ENCODE measurements at regions not wholly inside any gene's neighbourhood (a gene's known extent, or its start where the extent isn't known, plus 50 kb on each side); places are given as distances from the start of the nearest gene placed in this dataset.

- Histone ChIP-seq H3K4me1 (ENCODE audit: control insufficient read depth, insufficient read depth, low read length) (no peaks in the 10 kb centered on the region), H3K9me3 (ENCODE audit: control insufficient read depth in 2 of 2, low read length in 2 of 2) (no peaks in the 10 kb centered on the region), H3K4me3 (ENCODE audit: low read length in 2 of 2) (no peak overlapping the region), H3K27ac (ENCODE audit: low read length) (no peak overlapping the region), H3K27me3 (ENCODE audit: control insufficient read depth in 1 of 2, insufficient read depth in 2 of 2, low read length in 2 of 2) (peaks cover 11 to 16% of the 10 kb centered on the region in 2 donors), H3K9ac (ENCODE audit: low read length in 2 of 2) (no peak overlapping the region), H3K36me3 (ENCODE audit: control insufficient read depth in 2 of 2, insufficient read depth in 2 of 2, low read length in 2 of 2) (no peaks in the 10 kb centered on the region)
Observed at GRCh38 chr18:78812067-78812466, 167.6 kb upstream of the SALL3 start.

GRCh38 chr18:78813156-78813555, 166.5 kb upstream of the SALL3 start:
- no peaks in the 10 kb centered on the region for H3K36me3 ChIP-seq (ENCODE audit: control insufficient read depth in 2 of 2, insufficient read depth in 2 of 2, low read length in 2 of 2)
- no peak overlapping the region for H3K9ac ChIP-seq (ENCODE audit: low read length in 2 of 2)
- no peak overlapping the region for H3K4me3 ChIP-seq (ENCODE audit: low read length in 2 of 2)
- H3K27me3 ChIP-seq (ENCODE audit: control insufficient read depth in 1 of 2, insufficient read depth in 2 of 2, low read length in 2 of 2) = peaks cover 11 to 16% of the 10 kb centered on the region in 2 donors
- H3K9me3 ChIP-seq (ENCODE audit: control insufficient read depth in 2 of 2, low read length in 2 of 2) = no peaks in the 10 kb centered on the region
- no peak overlapping the region for H3K27ac ChIP-seq (ENCODE audit: low read length)
- no peaks in the 10 kb centered on the region for H3K4me1 ChIP-seq (ENCODE audit: control insufficient read depth, insufficient read depth, low read length)

- Histone ChIP-seq H3K4me3 (ENCODE audit: low read length in 2 of 2) (no peak overlapping the region), H3K36me3 (ENCODE audit: control insufficient read depth in 2 of 2, insufficient read depth in 2 of 2, low read length in 2 of 2) (no peaks in the 10 kb centered on the region), H3K9ac (ENCODE audit: low read length in 2 of 2) (no peak overlapping the region), H3K27ac (ENCODE audit: low read length) (no peak overlapping the region), H3K4me1 (ENCODE audit: control insufficient read depth, insufficient read depth, low read length) (no peaks in the 10 kb centered on the region), H3K9me3 (ENCODE audit: control insufficient read depth in 2 of 2, low read length in 2 of 2) (no peaks in the 10 kb centered on the region), H3K27me3 (ENCODE audit: control insufficient read depth in 1 of 2, insufficient read depth in 2 of 2, low read length in 2 of 2) (peaks cover 11 to 21% of the 10 kb centered on the region in 2 donors)
Observed at GRCh38 chr18:78813936-78814710, 165.5 kb upstream of the SALL3 start.

- H3K27me3 ChIP-seq (ENCODE audit: control insufficient read depth in 1 of 2, insufficient read depth in 2 of 2, low read length in 2 of 2) = peaks cover 11 to 21% of the 10 kb centered on the region in 2 donors
- H3K27ac ChIP-seq (ENCODE audit: low read length) = no peak overlapping the region
- H3K36me3 ChIP-seq (ENCODE audit: control insufficient read depth in 2 of 2, insufficient read depth in 2 of 2, low read length in 2 of 2) = no peaks in the 10 kb centered on the region
- no peaks in the 10 kb centered on the region for H3K4me1 ChIP-seq (ENCODE audit: control insufficient read depth, insufficient read depth, low read length)
- no peak overlapping the region for H3K9ac ChIP-seq (ENCODE audit: low read length in 2 of 2)
- H3K9me3 ChIP-seq (ENCODE audit: control insufficient read depth in 2 of 2, low read length in 2 of 2) = no peaks in the 10 kb centered on the region
- no peak overlapping the region for H3K4me3 ChIP-seq (ENCODE audit: low read length in 2 of 2)
Observed at GRCh38 chr18:78814766-78815165, 164.9 kb upstream of the SALL3 start.

- Histone ChIP-seq H3K4me1 (ENCODE audit: control insufficient read depth, insufficient read depth, low read length) (no peaks in the 10 kb centered on the region), H3K36me3 (ENCODE audit: control insufficient read depth in 2 of 2, insufficient read depth in 2 of 2, low read length in 2 of 2) (no peaks in the 10 kb centered on the region), H3K9me3 (ENCODE audit: control insufficient read depth in 2 of 2, low read length in 2 of 2) (no peaks in the 10 kb centered on the region), H3K27me3 (ENCODE audit: control insufficient read depth in 1 of 2, insufficient read depth in 2 of 2, low read length in 2 of 2) (peaks cover 11 to 21% of the 10 kb centered on the region in 2 donors), H3K27ac (ENCODE audit: low read length) (no peak overlapping the region), H3K9ac (ENCODE audit: low read length in 2 of 2) (no peak overlapping the region), H3K4me3 (ENCODE audit: low read length in 2 of 2) (no peak overlapping the region)
Observed at GRCh38 chr18:78816114-78816513, 163.5 kb upstream of the SALL3 start.

- Histone ChIP-seq H3K27ac (ENCODE audit: low read length) (no peak overlapping the region), H3K4me1 (ENCODE audit: control insufficient read depth, insufficient read depth, low read length) (no peaks in the 10 kb centered on the region), H3K4me3 (ENCODE audit: low read length in 2 of 2) (no peak overlapping the region), H3K36me3 (ENCODE audit: control insufficient read depth in 2 of 2, insufficient read depth in 2 of 2, low read length in 2 of 2) (no peaks in the 10 kb centered on the region), H3K9ac (ENCODE audit: low read length in 2 of 2) (no peak overlapping the region), H3K27me3 (ENCODE audit: control insufficient read depth in 1 of 2, insufficient read depth in 2 of 2, low read length in 2 of 2) (peaks cover 8 to 17% of the 10 kb centered on the region in 2 donors), H3K9me3 (ENCODE audit: control insufficient read depth in 2 of 2, low read length in 2 of 2) (no peaks in the 10 kb centered on the region)
Observed at GRCh38 chr18:78816916-78817315, 162.7 kb upstream of the SALL3 start.

- H3K4me3 ChIP-seq (ENCODE audit: low read length in 2 of 2) = no peak overlapping the region
- H3K27ac ChIP-seq (ENCODE audit: low read length) = no peak overlapping the region
- peaks cover 7 to 13% of the 10 kb centered on the region in 2 donors for H3K27me3 ChIP-seq (ENCODE audit: control insufficient read depth in 1 of 2, insufficient read depth in 2 of 2, low read length in 2 of 2)
Observed at GRCh38 chr18:78818495-78818894, 161.1 kb upstream of the SALL3 start.

GRCh38 chr18:78818961-78819360, 160.7 kb upstream of the SALL3 start:
- H3K9me3 ChIP-seq (ENCODE audit: control insufficient read depth in 2 of 2, low read length in 2 of 2) = no peaks in the 10 kb centered on the region
- no peaks in the 10 kb centered on the region for H3K4me1 ChIP-seq (ENCODE audit: control insufficient read depth, insufficient read depth, low read length)
- no peak overlapping the region for H3K4me3 ChIP-seq (ENCODE audit: low read length in 2 of 2)
- no peak overlapping the region for H3K27ac ChIP-seq (ENCODE audit: low read length)
- peaks cover 7 to 13% of the 10 kb centered on the region in 2 donors for H3K27me3 ChIP-seq (ENCODE audit: control insufficient read depth in 1 of 2, insufficient read depth in 2 of 2, low read length in 2 of 2)
- H3K9ac ChIP-seq (ENCODE audit: low read length in 2 of 2) = no peak overlapping the region
- H3K36me3 ChIP-seq (ENCODE audit: control insufficient read depth in 2 of 2, insufficient read depth in 2 of 2, low read length in 2 of 2) = no peaks in the 10 kb centered on the region

More at GRCh38 chr18:78818495-78818894, 161.1 kb upstream of the SALL3 start:
- Histone ChIP-seq H3K36me3 (ENCODE audit: control insufficient read depth in 2 of 2, insufficient read depth in 2 of 2, low read length in 2 of 2) (no peaks in the 10 kb centered on the region), H3K9ac (ENCODE audit: low read length in 2 of 2) (no peak overlapping the region), H3K4me1 (ENCODE audit: control insufficient read depth, insufficient read depth, low read length) (no peaks in the 10 kb centered on the region), H3K9me3 (ENCODE audit: control insufficient read depth in 2 of 2, low read length in 2 of 2) (no peaks in the 10 kb centered on the region)

GRCh38 chr18:78820161-78820834, 159.3 kb upstream of the SALL3 start:
- H3K4me1 ChIP-seq (ENCODE audit: control insufficient read depth, insufficient read depth, low read length) = no peaks in the 10 kb centered on the region
- H3K9ac ChIP-seq (ENCODE audit: low read length in 2 of 2) = no peak overlapping the region
- H3K4me3 ChIP-seq (ENCODE audit: low read length in 2 of 2) = no peak overlapping the region
- H3K9me3 ChIP-seq (ENCODE audit: control insufficient read depth in 2 of 2, low read length in 2 of 2) = no peaks in the 10 kb centered on the region
- peaks cover 7 to 9% of the 10 kb centered on the region in 2 donors for H3K27me3 ChIP-seq (ENCODE audit: control insufficient read depth in 1 of 2, insufficient read depth in 2 of 2, low read length in 2 of 2)
- no peak overlapping the region for H3K27ac ChIP-seq (ENCODE audit: low read length)
- no peaks in the 10 kb centered on the region for H3K36me3 ChIP-seq (ENCODE audit: control insufficient read depth in 2 of 2, insufficient read depth in 2 of 2, low read length in 2 of 2)

GRCh38 chr18:78821396-78821795, 158.2 kb upstream of the SALL3 start:
- Histone ChIP-seq H3K9me3 (ENCODE audit: control insufficient read depth in 2 of 2, low read length in 2 of 2) (no peaks in the 10 kb centered on the region), H3K4me3 (ENCODE audit: low read length in 2 of 2) (no peak overlapping the region), H3K4me1 (ENCODE audit: control insufficient read depth, insufficient read depth, low read length) (no peaks in the 10 kb centered on the region), H3K36me3 (ENCODE audit: control insufficient read depth in 2 of 2, insufficient read depth in 2 of 2, low read length in 2 of 2) (no peaks in the 10 kb centered on the region), H3K9ac (ENCODE audit: low read length in 2 of 2) (no peak overlapping the region), H3K27me3 (ENCODE audit: control insufficient read depth in 1 of 2, insufficient read depth in 2 of 2, low read length in 2 of 2) (peaks cover 5 to 9% of the 10 kb centered on the region in 2 donors), H3K27ac (ENCODE audit: low read length) (no peak overlapping the region)

Measured in stomach smooth muscle (tissue), 2 donors.